OCI-LY7 (cell line): ENCODE measurements at regions not wholly inside any gene's neighbourhood (a gene's known extent, or its start where the extent isn't known, plus 50 kb on each side); places are given as distances from the start of the nearest gene placed in this dataset.

Source experiments
- EZH2phosphoT487 ChIP-seq: fragments of 200-600 bp; sonication (generic); IDR thresholded peaks from 2 replicates; pipeline ENCODE4 v1.6.1; 2018; ENCODE audit warnings: low read depth, borderline replicate concordance, mild to moderate bottlenecking, mixed run types, antibody characterized with exemption, low read length, moderate library complexity, mixed read lengths
- TF ChIP-seq, protein P1 (sequence below): fragments of 200-600 bp; sonication (generic); conservative IDR thresholded peaks from 2 replicates; pipeline ENCODE4 v1.5.1; 2014; ENCODE audit warnings: mild to moderate bottlenecking, antibody characterized with exemption, low read length, moderate library complexity, mixed read lengths

DNA sequence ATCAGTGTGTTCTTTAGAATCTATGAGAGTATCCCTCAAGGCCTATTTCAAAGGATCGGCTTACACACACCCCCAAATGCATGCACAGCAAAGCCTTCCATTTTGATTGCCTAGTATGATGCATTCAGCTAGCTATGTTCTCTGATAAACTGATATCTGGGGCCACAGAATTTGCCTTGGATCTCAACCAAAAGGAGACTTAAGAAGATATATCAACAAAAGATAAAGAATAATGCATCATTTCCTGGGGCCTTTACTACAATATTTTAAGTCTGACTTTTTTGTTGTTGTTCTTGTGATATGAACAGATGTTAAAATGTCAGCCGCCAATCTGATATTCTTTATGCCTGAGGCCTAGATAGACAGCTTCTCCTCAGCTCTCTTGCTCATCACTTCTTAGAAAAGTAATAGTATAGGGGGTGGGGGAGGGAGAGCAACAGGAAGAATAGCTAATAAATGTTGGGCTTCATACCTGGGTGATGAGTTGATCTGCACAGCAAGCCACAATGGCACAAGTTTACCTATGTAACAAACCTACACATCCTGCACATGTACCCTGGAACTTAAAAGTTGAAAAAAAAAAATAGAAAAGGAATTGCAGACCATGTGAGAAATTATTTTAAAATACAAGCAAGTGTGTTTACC lies 792.9 kb upstream of the GHITM start:
- TF ChIP-seq, protein P1, sequence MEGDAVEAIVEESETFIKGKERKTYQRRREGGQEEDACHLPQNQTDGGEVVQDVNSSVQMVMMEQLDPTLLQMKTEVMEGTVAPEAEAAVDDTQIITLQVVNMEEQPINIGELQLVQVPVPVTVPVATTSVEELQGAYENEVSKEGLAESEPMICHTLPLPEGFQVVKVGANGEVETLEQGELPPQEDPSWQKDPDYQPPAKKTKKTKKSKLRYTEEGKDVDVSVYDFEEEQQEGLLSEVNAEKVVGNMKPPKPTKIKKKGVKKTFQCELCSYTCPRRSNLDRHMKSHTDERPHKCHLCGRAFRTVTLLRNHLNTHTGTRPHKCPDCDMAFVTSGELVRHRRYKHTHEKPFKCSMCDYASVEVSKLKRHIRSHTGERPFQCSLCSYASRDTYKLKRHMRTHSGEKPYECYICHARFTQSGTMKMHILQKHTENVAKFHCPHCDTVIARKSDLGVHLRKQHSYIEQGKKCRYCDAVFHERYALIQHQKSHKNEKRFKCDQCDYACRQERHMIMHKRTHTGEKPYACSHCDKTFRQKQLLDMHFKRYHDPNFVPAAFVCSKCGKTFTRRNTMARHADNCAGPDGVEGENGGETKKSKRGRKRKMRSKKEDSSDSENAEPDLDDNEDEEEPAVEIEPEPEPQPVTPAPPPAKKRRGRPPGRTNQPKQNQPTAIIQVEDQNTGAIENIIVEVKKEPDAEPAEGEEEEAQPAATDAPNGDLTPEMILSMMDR, result no peak
- no peak for TF ChIP-seq EZH2phosphoT487
